HG02884 (cell line): ENCODE measurements at regions not wholly inside any gene's neighbourhood (a gene's known extent, or its start where the extent isn't known, plus 50 kb on each side); places are given as distances from the start of the nearest gene placed in this dataset.

ENCODE experiments used
- ATAC-seq: cut with Tn5 transposase; IDR thresholded peaks from one replicate; pipeline ENCODE4 v1.9.1; 2021; ENCODE audit warnings: mild to moderate bottlenecking, moderate library complexity; ENCODE audit not compliant: unreplicated experiment

GRCh38 chrX:94041881-94042280 is 367.9 kb downstream of the FAM133A start:
- no peak for ATAC-seq

- ATAC-seq = no peak
These were observed 371.7 kb downstream of the FAM133A start for GRCh38 chrX:94045724-94046123.

- ATAC-seq = no peak
These were observed 377.9 kb downstream of the FAM133A start for GRCh38 chrX:94051926-94052325.

GRCh38 chrX:94053575-94053974 is 379.6 kb downstream of the FAM133A start:
- no peak for ATAC-seq

GRCh38 chrX:94057385-94057784 is 383.4 kb downstream of the FAM133A start:
- no peak for ATAC-seq

- ATAC-seq = no peak
These were observed 384.8 kb downstream of the FAM133A start for GRCh38 chrX:94058728-94059382.

GRCh38 chrX:94065091-94065490 is 391.1 kb downstream of the FAM133A start:
- ATAC-seq = no peak

GRCh38 chrX:94089149-94089548 is 415.1 kb downstream of the FAM133A start:
- no peak for ATAC-seq

GRCh38 chrX:94097868-94098267 is 423.9 kb downstream of the FAM133A start:
- ATAC-seq = no peak

GRCh38 chrX:94107981-94108380 is 434.0 kb downstream of the FAM133A start:
- no peak for ATAC-seq

GRCh38 chrX:94114362-94114761 is 440.4 kb downstream of the FAM133A start:
- no peak for ATAC-seq

- ATAC-seq = no peak
These were observed 447.8 kb downstream of the FAM133A start for GRCh38 chrX:94121799-94122198.

GRCh38 chrX:94123062-94123461 is 449.1 kb downstream of the FAM133A start:
- ATAC-seq = no peak

GRCh38 chrX:94162971-94163370 is 489.0 kb downstream of the FAM133A start:
- no peak for ATAC-seq

GRCh38 chrX:94178145-94178788 is 504.3 kb downstream of the FAM133A start:
- no peak for ATAC-seq

GRCh38 chrX:94204524-94204923 is 530.5 kb downstream of the FAM133A start:
- ATAC-seq = no peak

- no peak for ATAC-seq
These were observed 542.7 kb downstream of the FAM133A start for GRCh38 chrX:94216738-94217137.

GRCh38 chrX:94252211-94252610 is 578.2 kb downstream of the FAM133A start:
- no peak for ATAC-seq

GRCh38 chrX:94256396-94256795 is 582.4 kb downstream of the FAM133A start:
- ATAC-seq = no peak

GRCh38 chrX:94265323-94265722 is 591.3 kb downstream of the FAM133A start:
- no peak for ATAC-seq

GRCh38 chrX:94288325-94288724 is 614.3 kb downstream of the FAM133A start:
- no peak for ATAC-seq

GRCh38 chrX:94288972-94289371 is 615.0 kb downstream of the FAM133A start:
- no peak for ATAC-seq

- ATAC-seq = no peak
These were observed 628.4 kb downstream of the FAM133A start for GRCh38 chrX:94302446-94302845.
